VCaP (cell line): ENCODE measurements at regions not wholly inside any gene's neighbourhood (a gene's known extent, or its start where the extent isn't known, plus 50 kb on each side); places are given as distances from the start of the nearest gene placed in this dataset.
"Not testable (repeated sequence)": the region's sequence is repeated elsewhere in the genome, so short reads cannot be mapped to it uniquely, and the experiment has no call there.

Experiments
- H3K27ac ChIP-seq: fragments of 450-650 bp; 2 replicates; pipeline ENCODE4 v1.5.1; 2017
- CTCF ChIP-seq: fragments of 450-650 bp; conservative IDR thresholded peaks from 2 replicates; pipeline ENCODE4 v1.5.1; 2017; ENCODE audit warnings: mild to moderate bottlenecking, moderate library complexity

GRCh38 chr7:142452791-142453190 is 194.9 kb upstream of the PRSS58 start:
- no peak overlapping the region for H3K27ac ChIP-seq
- no peak for TF ChIP-seq CTCF

GRCh38 chr7:142451817-142452216 is 194.0 kb upstream of the PRSS58 start:
- no peak overlapping the region for H3K27ac ChIP-seq
- no peak for TF ChIP-seq CTCF

- no peak overlapping the region for H3K27ac ChIP-seq
- no peak for TF ChIP-seq CTCF
Observed at GRCh38 chr7:142451296-142451695, 193.4 kb upstream of the PRSS58 start.

GRCh38 chr7:142450695-142451094 is 192.8 kb upstream of the PRSS58 start:
- H3K27ac ChIP-seq: no peak overlapping the region
- TF ChIP-seq CTCF: no peak

- no peak overlapping the region for H3K27ac ChIP-seq
- no peak for TF ChIP-seq CTCF
Observed at GRCh38 chr7:142450206-142450605, 192.3 kb upstream of the PRSS58 start.

- not testable (repeated sequence) for H3K27ac ChIP-seq
Observed at GRCh38 chr7:142448857-142449256, 191.0 kb upstream of the PRSS58 start.

- no peak for TF ChIP-seq CTCF
- H3K27ac ChIP-seq: no peak overlapping the region
Observed at GRCh38 chr7:142447762-142448161, 189.9 kb upstream of the PRSS58 start.

- TF ChIP-seq CTCF: no peak
- no peak overlapping the region for H3K27ac ChIP-seq
Observed at GRCh38 chr7:142445019-142445686, 187.3 kb upstream of the PRSS58 start.
